ENCODE measurements at regions not wholly inside any gene's neighbourhood (a gene's known extent, or its start where the extent isn't known, plus 50 kb on each side); places are given as distances from the start of the nearest gene placed in this dataset.

- intact Hi-C loops (cut with DNase I): no loop called here
- Histone ChIP-seq H3K4me3 (no peak overlapping the region), H3K27me3 (no peaks in the 10 kb centered on the region), H3K9me3 (replicated peaks in 1 of 3) (no peaks in the 10 kb centered on the region), H3K4me1 (replicated peaks in 1 of 2) (no peaks in the 10 kb centered on the region), H3K27ac (no peak overlapping the region), H3K36me3 (replicated peaks in 1 of 2) (no peaks in the 10 kb centered on the region)
- no peak for TF ChIP-seq CTCF (IDR thresholded peaks at IDR 0.05)
- no peak for TF ChIP-seq POLR2A (IDR thresholded peaks at IDR 0.05)
- 82 to 89% (median 85%) methylated on average over 3 of the region's 3 CpGs for WGBS, 4 donors
- no peak for DNase-seq
Observed at GRCh38 chr12:25761356-25761755, 197.1 kb upstream of the RASSF8 start.

GRCh38 chr12:25764409-25764808, 194.1 kb upstream of the RASSF8 start:
- Histone ChIP-seq H3K9me3 (replicated peaks in 1 of 3) (no peaks in the 10 kb centered on the region), H3K36me3 (replicated peaks in 1 of 2) (no peaks in the 10 kb centered on the region), H3K4me3 (no peak overlapping the region), H3K27me3 (no peaks in the 10 kb centered on the region), H3K4me1 (replicated peaks in 1 of 2) (peaks cover 0 to 4% of the 10 kb centered on the region in 2 donors), H3K27ac (no peak overlapping the region)
- intact Hi-C loops (cut with DNase I): no loop called here
- WGBS, 4 donors: 90 to 100% (median 96%) methylated on average over 1 of the region's 1 CpG
- TF ChIP-seq CTCF (IDR thresholded peaks at IDR 0.05): no peak
- no peak for DNase-seq

GRCh38 chr12:25764892-25765291, 193.6 kb upstream of the RASSF8 start:
- WGBS, 4 donors: 55 to 69% (median 63%) methylated on average over 3 of the region's 3 CpGs
- Histone ChIP-seq H3K27me3 (no peaks in the 10 kb centered on the region), H3K4me3 (no peak overlapping the region), H3K9me3 (replicated peaks in 1 of 3) (no peaks in the 10 kb centered on the region), H3K4me1 (replicated peaks in 1 of 2) (peaks cover 0 to 4% of the 10 kb centered on the region in 2 donors), H3K27ac (no peak overlapping the region), H3K36me3 (replicated peaks in 1 of 2) (no peaks in the 10 kb centered on the region)
- no peak for DNase-seq
- intact Hi-C loops (cut with DNase I): no loop called here
- TF ChIP-seq CTCF (IDR thresholded peaks at IDR 0.05) (no peak), POLR2A (IDR thresholded peaks at IDR 0.05) (no peak)

- Histone ChIP-seq H3K27me3 (no peaks in the 10 kb centered on the region), H3K4me1 (replicated peaks in 1 of 2) (peaks cover 0 to 4% of the 10 kb centered on the region in 2 donors), H3K4me3 (no peak overlapping the region), H3K27ac (no peak overlapping the region), H3K9me3 (replicated peaks in 1 of 3) (no peaks in the 10 kb centered on the region), H3K36me3 (replicated peaks in 1 of 2) (no peaks in the 10 kb centered on the region)
- DNase-seq: no peak
- intact Hi-C loops (cut with DNase I): no loop called here
- WGBS, 4 donors: 86 to 98% (median 96%) methylated on average over 1 of the region's 1 CpG
- TF ChIP-seq CTCF (IDR thresholded peaks at IDR 0.05): no peak
- TF ChIP-seq POLR2A (IDR thresholded peaks at IDR 0.05): no peak
Observed at GRCh38 chr12:25767606-25768005, 190.9 kb upstream of the RASSF8 start.

Data from adrenal gland (tissue), 9 donors.